Astrocyte (in vitro differentiated cells and primary cell): ENCODE measurements at regions not wholly inside any gene's neighbourhood (a gene's known extent, or its start where the extent isn't known, plus 50 kb on each side); places are given as distances from the start of the nearest gene placed in this dataset.

Experiments used
- EZH2 ChIP-seq: IDR thresholded peaks from 2 replicates; pipeline ENCODE4 v1.6.1; 2012; ENCODE audit warnings: mild to moderate bottlenecking, low read length, inconsistent platforms; ENCODE audit not compliant: insufficient read depth
- TF ChIP-seq, protein P1 (sequence below): IDR thresholded peaks from 2 replicates; pipeline ENCODE4 v1.5.1; 2011; ENCODE audit warnings: low read depth, mild to moderate bottlenecking, inconsistent platforms, low read length, moderate library complexity; ENCODE audit not compliant: insufficient read depth

GRCh38 chr2:173537694-173538093 is 183.0 kb downstream of the CDCA7 start:
- TF ChIP-seq, protein P1, sequence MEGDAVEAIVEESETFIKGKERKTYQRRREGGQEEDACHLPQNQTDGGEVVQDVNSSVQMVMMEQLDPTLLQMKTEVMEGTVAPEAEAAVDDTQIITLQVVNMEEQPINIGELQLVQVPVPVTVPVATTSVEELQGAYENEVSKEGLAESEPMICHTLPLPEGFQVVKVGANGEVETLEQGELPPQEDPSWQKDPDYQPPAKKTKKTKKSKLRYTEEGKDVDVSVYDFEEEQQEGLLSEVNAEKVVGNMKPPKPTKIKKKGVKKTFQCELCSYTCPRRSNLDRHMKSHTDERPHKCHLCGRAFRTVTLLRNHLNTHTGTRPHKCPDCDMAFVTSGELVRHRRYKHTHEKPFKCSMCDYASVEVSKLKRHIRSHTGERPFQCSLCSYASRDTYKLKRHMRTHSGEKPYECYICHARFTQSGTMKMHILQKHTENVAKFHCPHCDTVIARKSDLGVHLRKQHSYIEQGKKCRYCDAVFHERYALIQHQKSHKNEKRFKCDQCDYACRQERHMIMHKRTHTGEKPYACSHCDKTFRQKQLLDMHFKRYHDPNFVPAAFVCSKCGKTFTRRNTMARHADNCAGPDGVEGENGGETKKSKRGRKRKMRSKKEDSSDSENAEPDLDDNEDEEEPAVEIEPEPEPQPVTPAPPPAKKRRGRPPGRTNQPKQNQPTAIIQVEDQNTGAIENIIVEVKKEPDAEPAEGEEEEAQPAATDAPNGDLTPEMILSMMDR: no peak
- no peak for TF ChIP-seq EZH2
